HG03565 (cell line): ENCODE measurements at regions not wholly inside any gene's neighbourhood (a gene's known extent, or its start where the extent isn't known, plus 50 kb on each side); places are given as distances from the start of the nearest gene placed in this dataset.

Experiments
- ATAC-seq: cut with Tn5 transposase; IDR thresholded peaks from one replicate; pipeline ENCODE4 v1.9.1; 2021; ENCODE audit warnings: mild to moderate bottlenecking, moderate library complexity; ENCODE audit not compliant: unreplicated experiment

GRCh38 chr2:120863146-120863545, 127.5 kb downstream of the GLI2 start:
- ATAC-seq: no peak

DNA sequence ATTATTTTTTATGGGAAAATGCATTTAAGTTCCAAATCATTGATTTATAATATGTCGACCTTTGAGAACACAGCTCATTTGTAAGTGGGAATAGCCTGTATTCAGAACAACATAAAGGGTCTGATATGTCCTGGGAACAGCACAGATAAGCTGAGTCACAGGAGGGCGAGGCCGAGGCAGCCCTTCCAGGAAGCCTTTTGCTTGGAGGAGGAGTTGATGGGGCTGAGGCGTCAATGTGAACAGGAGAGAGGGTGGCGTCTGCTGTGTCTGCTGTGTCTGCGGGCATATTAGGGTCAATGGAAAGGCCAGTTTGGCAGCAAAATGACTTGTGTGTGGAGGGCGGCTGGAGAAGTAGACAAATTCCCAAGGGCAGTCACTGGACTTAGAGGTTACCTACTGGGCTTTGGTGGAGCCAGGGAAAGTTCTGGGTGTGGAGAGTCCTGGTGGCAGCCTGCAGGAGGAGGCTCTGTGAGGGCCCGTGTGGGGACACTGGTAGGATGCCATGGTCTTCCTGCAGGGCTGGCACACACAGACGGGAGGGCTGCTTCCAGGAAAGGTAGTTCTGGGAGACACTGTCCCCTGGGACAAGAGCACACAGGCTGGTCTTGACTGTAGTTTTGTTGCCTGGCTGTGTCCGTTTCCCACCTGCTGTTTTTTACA, 128.1 kb downstream of the GLI2 start:
- no peak for ATAC-seq

GRCh38 chr2:120864981-120865380, 129.3 kb downstream of the GLI2 start:
- no peak for ATAC-seq

DNA sequence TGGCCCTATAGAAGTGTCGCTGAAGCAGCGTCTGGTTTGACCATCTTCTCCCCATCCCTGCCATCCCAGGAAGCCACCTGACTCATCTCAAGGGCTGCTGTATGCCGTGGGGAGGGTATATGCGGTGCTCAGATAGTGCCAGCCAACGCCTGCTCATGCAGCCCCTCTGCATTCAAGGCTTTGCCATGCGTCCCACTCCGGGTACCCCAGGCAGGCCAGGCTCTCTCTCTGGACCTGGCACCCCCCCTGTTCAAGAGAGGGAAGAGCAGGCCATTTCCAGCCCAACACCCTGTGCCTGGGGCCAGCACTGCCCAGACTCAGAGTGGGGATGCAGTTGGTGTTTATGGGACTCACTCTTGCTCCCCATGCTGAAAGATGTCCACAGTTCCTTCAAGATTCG, 130.0 kb downstream of the GLI2 start:
- ATAC-seq: no peak

DNA sequence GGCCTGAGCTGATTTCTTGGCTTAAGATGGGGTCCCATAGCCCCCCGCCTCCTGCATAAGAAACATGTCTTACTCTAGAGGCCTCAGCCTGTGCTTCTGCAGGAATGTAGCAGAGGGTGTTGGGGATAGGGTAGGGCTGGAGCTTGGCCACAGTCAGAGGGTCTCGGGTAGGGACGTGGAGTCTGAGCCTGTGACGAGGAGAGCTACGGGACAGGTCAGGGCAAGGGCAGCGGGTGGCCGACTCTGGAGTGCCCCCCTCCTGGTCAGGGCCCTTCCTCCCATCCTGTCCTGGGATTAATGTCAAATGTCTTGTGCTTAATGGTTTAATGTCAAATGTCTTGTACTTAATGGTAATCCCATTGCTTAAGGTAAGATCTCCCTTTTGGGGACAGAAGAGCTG, 130.4 kb downstream of the GLI2 start:
- ATAC-seq: no peak

DNA sequence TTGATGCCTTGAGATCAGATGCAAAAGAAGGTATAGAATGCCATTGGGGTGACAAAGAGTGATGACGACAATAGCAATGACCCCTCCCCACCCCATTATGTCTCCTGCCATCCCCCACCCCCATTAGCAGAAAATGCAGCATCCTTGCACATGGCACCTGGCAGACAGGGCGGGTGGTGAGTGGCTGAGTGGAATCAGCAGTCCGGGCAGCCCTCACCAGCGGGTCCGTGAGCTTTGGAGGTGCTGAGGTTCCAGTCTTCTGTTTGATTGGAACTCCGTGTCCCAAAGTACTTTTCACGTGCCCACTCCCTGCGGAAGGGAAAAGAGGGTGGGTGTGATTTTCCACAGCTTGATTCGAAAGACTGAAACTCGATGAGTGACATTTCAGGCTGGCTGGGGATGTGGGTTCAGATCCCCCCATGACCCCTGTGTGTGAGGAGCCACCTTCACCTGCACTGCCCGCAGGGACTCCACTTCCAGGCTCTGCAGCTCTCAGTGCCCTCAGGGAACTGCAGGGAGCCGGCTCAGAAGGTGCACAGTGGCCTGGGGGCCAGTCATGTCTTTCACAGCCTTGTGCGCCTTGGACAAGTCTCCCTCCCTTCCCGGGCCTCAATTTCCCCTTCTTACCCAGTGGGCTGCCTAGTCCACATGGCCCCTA, 130.9 kb downstream of the GLI2 start:
- ATAC-seq: no peak

DNA sequence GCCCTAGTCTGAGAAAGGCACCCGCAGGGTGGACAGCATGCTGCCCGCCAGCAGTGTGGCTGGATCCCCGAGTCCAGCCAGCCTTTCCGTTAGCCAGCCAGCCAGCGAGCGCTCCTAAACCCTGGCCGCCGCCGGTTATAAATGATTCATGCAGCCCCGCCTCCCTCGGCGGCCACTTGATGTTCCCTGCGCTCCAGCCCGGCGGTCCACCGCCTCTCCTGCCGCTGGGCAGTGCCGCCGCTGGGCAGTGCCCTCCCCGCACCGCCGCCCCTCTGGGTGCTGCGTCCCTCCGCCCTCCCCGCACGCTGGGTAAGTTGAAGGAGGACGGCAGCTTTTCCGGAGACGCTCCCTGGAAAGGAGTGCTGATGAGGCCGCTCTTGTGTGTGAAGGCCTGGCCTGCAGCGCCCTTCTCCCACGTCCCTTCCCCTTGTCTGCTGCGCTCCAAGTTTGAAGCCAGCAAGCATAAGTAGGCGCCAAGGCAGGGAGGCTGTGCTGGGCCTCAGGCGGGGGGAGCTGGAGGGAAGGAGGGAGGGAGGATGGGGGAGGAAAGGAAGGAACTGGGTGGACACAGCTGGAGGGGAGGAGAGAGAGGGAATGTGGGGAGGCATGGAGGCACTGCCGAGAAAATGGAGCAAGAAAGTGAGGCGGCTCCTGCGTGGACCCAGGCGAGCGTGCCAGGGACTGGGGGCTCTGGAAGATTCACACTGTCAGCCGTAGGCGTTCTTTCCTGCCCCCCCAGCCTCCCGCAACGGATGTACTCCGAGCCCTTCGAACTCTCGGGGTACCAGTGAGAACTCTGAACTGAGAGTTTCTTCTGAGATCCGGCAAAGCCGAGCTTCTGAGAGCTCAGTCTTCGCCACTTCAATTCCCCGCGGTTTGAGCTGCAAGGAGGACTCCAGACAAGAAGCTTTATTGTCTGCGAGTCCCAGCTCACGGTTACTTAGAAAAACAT, 131.9 kb downstream of the GLI2 start:
- ATAC-seq: no peak

DNA sequence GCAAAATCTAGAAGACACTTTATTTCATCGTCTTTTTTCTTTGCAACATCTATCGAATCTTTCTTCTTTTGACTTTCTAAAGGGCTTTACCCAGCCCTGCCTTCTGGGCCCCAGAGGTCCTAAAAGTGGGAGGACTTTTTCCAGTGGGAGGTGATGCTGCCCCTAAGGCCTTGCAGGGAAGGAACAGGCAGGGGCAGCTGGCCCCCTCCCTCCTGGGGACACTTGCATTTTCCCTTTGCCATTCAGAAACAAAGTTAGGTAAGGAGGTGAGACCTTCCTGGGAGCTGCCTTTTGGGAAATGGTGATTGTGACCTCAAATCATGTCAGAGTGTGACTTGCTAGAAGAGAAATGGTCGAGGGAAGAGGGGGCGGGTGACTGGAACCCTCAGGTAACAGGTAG, 132.7 kb downstream of the GLI2 start:
- ATAC-seq: no peak

DNA sequence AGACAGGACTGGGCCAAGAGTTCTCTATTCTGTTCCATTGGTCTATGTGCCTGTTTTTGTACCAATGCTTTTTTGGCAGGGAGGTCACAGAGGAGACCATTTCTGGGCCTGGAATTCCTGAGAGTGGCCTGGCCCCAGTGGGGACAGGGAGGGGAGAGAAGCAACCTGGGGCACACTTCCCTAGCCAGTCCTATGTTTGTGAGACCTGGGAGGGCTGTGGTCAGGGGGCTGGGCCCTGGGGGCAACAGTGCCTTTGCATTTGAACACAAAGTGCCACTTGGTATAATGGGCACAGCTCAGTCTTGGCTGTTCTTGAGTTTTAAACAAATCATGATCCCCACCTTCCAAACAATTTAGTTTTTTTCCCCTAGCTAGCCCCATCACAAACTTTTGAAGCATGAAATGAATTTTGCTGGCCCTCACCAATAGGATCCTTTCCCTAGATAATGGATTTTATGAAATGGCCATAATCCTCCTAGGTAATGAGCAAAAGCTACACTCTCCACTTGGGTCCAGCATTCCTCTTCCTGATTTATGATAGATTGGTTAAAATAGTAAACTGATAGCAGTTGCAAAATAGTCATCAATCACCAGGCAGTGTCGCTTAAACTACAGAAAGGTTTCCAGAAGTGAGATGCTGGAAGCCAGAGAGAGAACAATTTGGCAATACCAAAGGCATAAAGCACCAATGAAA, 133.5 kb downstream of the GLI2 start:
- ATAC-seq: no peak

DNA sequence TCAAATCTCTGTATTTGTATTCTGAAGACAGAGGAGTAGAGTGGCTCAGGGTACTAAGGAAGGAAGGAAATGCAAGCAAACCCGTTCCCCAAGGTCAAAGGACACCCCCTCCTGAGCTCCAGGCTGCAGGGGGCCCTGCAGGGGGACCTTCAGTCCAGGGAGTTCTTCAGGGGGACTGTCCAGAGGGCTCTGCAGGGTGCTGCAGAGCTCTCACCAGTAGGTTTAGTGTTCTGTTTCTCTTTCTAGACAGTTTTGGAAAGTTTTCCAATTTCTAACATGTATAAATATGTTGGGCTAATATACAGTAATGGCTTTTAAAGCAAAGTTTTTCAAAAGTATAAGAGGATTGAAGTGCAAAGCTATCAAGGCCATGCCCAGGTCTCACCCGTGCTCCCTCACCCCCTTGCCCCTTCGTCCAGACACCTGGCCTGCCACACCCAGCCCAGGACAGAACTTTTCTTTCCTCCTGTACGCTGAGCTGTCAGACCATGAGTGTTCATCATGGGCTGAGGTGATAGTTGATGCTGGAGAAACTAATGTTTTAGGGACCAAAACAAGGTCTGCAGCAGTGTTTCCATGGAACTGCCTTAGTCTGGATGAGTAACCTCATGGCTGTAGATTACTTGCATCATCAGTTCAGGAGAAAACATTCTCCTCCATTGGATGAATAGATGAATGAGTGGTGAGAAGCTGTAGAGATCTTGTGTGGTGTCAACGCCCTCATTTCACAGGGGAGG, 134.2 kb downstream of the GLI2 start:
- no peak for ATAC-seq

GRCh38 chr2:120870467-120870788, 134.8 kb downstream of the GLI2 start:
- no peak for ATAC-seq

GRCh38 chr2:120871016-120871635, 135.5 kb downstream of the GLI2 start:
- no peak for ATAC-seq

DNA sequence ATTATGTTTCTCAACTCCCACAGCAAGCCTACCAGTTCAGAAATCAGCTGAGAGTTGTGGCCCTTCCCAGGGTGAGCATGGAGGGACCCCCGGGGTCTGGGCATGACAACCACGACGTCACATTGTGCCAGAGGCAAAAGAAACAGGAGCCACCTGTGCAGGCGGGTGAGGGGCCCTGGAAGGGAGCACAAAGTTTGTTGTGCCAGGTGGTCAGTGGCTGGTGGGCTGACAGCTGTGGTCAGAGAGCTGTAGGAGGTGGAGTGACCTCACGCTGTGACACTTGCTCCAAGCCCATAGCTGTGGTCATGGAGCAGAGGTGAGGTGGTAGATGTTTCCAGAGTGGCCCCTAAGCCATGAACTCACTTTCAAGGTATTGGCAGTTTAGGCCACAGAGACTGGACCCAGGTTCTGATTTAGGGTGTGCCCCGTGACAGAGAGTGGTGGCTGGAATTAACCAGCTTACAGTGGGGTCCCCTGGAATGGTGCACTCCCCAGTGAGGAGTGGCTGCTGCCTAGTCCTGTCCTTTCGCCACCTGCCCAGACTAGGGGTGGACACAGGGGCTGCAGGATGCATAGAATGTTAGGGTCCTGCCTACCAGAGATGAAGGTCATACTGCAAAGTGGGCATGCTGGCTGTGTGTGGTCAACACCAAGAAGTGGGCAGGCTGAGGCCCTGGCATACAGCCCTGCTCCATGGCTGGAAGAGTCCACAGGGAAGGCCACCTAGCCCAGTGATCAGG, 136.4 kb downstream of the GLI2 start:
- ATAC-seq: no peak

GRCh38 chr2:120873958-120874887, 138.6 kb downstream of the GLI2 start:
- ATAC-seq: no peak

DNA sequence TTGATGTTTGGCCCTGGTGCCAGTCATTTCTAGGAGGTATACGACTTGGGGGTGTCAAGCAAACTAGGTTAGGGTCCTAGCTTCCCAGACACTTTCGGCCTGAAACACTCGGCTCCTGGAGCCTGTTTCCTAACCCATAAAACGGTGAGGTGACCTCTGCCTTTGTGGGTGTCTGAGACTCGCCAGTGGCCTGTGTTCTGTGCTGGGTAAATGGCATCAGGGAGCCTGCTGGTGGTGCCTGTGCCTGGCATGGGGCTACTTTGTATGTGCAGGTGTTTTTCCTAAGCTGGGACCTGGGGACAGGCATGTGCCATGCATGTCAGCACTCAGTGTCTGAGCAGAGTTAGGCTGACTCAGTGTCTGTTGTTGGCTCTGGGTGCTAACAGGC, 139.2 kb downstream of the GLI2 start:
- no peak for ATAC-seq

DNA sequence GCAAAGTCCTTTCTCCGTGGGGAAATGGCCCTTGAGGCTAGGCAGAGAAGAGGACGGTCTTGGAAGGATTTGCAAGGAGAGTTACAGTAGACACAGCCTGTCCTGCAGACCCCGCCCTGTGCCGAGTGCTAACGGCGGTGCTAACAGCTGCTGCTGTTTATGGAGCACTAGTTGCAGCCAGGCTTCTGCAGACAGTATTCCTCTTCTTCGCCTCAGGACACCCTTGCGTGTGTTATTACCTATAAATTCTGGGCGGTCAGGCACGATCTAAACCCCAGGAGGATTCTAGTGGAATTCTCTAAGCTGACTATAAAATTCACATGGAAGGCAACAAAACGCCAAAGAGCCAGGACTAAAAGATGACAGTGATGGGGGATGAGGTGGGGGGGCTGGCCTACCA, 139.8 kb downstream of the GLI2 start:
- ATAC-seq: no peak

GRCh38 chr2:120876526-120877280, 141.0 kb downstream of the GLI2 start:
- ATAC-seq: no peak

- no peak for ATAC-seq
These were observed 141.7 kb downstream of the GLI2 start for GRCh38 chr2:120877409-120877808.
